GM23338 (cell line): ENCODE measurements at regions not wholly inside any gene's neighbourhood (a gene's known extent, or its start where the extent isn't known, plus 50 kb on each side); places are given as distances from the start of the nearest gene placed in this dataset.
"Not testable (repeated sequence)": the region's sequence is repeated elsewhere in the genome, so short reads cannot be mapped to it uniquely, and the experiment has no call there.

ENCODE experiments used
- ATAC-seq: fragments of 200-7000 bp; cut with Tn5 transposase; 3 replicates; pipeline ENCODE4 v1.9.1; 2020
- DNase-seq: peaks from one replicate; pipeline ENCODE4 v3.0.0-alpha.2; 2015; ENCODE audit warnings: low spot score
- H2AFZ ChIP-seq: fragments of 200-600 bp; sonication (generic); 2 replicates; pipeline ENCODE4 v1.8.0; 2016; ENCODE audit warnings: antibody characterized with exemption, mild to moderate bottlenecking, moderate library complexity
- H3F3A ChIP-seq: fragments of 200-600 bp; sonication (generic); replicated peaks from 2 replicates; pipeline ENCODE4 v1.8.0; 2017; ENCODE audit warnings: antibody characterized with exemption, mixed run types, low read depth
- H3K27ac ChIP-seq: fragments of 200-600 bp; sonication (generic); 2 replicates; pipeline ENCODE4 v1.6.1; 2016; ENCODE audit warnings: low read depth
- H3K27me3 ChIP-seq: fragments of 200-600 bp; sonication (generic); 2 replicates; pipeline ENCODE4 v1.8.0; 2016; ENCODE audit warnings: mild to moderate bottlenecking, mixed run types, moderate library complexity; ENCODE audit not compliant: insufficient read depth
- H3K36me3 ChIP-seq: fragments of 200-600 bp; sonication (generic); 2 replicates; pipeline ENCODE4 v1.8.0; 2016; ENCODE audit warnings: mild to moderate bottlenecking; ENCODE audit not compliant: insufficient read depth
- H3K4me1 ChIP-seq: fragments of 200-600 bp; sonication (generic); 2 replicates; pipeline ENCODE4 v1.8.0; 2016; ENCODE audit warnings: mild to moderate bottlenecking, moderate library complexity; ENCODE audit not compliant: insufficient read depth
- H3K4me2 ChIP-seq: fragments of 200-600 bp; sonication (generic); 2 replicates; pipeline ENCODE4 v1.7.1; 2017; ENCODE audit warnings: mixed run types
- H3K4me3 ChIP-seq: fragments of 200-600 bp; sonication (generic); 2 replicates; pipeline ENCODE4 v1.6.1; 2016; ENCODE audit warnings: mixed run types
- H3K79me2 ChIP-seq: fragments of 200-600 bp; sonication (generic); replicated peaks from 2 replicates; pipeline ENCODE4 v1.8.0; 2017; ENCODE audit warnings: mild to moderate bottlenecking; ENCODE audit not compliant: insufficient read depth
- H3K9me2 ChIP-seq: fragments of 200-600 bp; sonication (generic); 2 replicates; pipeline ENCODE4 v1.8.0; 2017; ENCODE audit not compliant: insufficient read depth
- H4K20me1 ChIP-seq: fragments of 200-600 bp; sonication (generic); replicated peaks from 2 replicates; pipeline ENCODE4 v1.8.0; 2017; ENCODE audit warnings: mild to moderate bottlenecking; ENCODE audit not compliant: insufficient read depth
- H3K27ac Mint-ChIP-seq: 2 replicates; pipeline ENCODE4 v1.8.0; 2020; ENCODE audit warnings: inconsistent platforms, mild to moderate bottlenecking, moderate library complexity, mixed read lengths
- H3K27me3 Mint-ChIP-seq: 3 replicates; pipeline ENCODE4 v1.8.0; 2022; ENCODE audit warnings: low read depth, mild to moderate bottlenecking, moderate library complexity, mixed read lengths, inconsistent platforms; ENCODE audit not compliant: insufficient read depth, poor library complexity
- H3K36me3 Mint-ChIP-seq: 3 replicates; pipeline ENCODE4 v1.8.0; 2021; ENCODE audit warnings: low read depth, mild to moderate bottlenecking, inconsistent platforms, moderate library complexity, mixed read lengths
- H3K4me1 Mint-ChIP-seq: 3 replicates; pipeline ENCODE4 v1.8.0; 2020; ENCODE audit warnings: mild to moderate bottlenecking, inconsistent platforms, mixed read lengths
- H3K4me3 Mint-ChIP-seq: 3 replicates; pipeline ENCODE4 v1.8.0; 2021; ENCODE audit warnings: moderate library complexity, mild to moderate bottlenecking, inconsistent platforms, mixed read lengths
- H3K9me3 Mint-ChIP-seq: 3 replicates; pipeline ENCODE4 v1.8.0; 2020; ENCODE audit warnings: moderate library complexity, mild to moderate bottlenecking, inconsistent platforms, mixed read lengths
- JUNB ChIP-seq: IDR thresholded peaks from one replicate; pipeline ENCODE4 v1.6.1; 2016; ENCODE audit warnings: antibody characterized with exemption; ENCODE audit not compliant: unreplicated experiment
- NANOG ChIP-seq: IDR thresholded peaks from 2 replicates; pipeline ENCODE4 v1.6.1; 2016; ENCODE audit warnings: antibody characterized with exemption, borderline replicate concordance
- REST ChIP-seq: IDR thresholded peaks from one replicate; pipeline ENCODE4 v1.6.1; 2018; ENCODE audit warnings: antibody characterized with exemption; ENCODE audit not compliant: unreplicated experiment
- ZNF331 ChIP-seq: fragments of 250-450 bp; sonication (Bioruptor Pico); IDR thresholded peaks from 2 replicates; pipeline ENCODE4 v1.5.0; 2020; ENCODE audit warnings: low read depth, mild to moderate bottlenecking, moderate library complexity
- TF ChIP-seq, protein P1 (sequence below), 2 experiments: fragments of 200-600 bp in 1 of 2; sonication (generic) in 1 of 2; conservative IDR thresholded peaks; 2 replicates each; pipeline versions ENCODE4 v1.5.1 to v1.6.1; 2016 to 2017; ENCODE audit warnings: antibody characterized with exemption in 2 of 2, low read depth in 2 of 2, mild to moderate bottlenecking in 2 of 2, moderate library complexity in 1 of 2

GRCh38 chrX:40878766-40879165 lies 143.4 kb upstream of the MED14 start:
- peak; percentile 76 for DNase-seq
- Mint-ChIP-seq H3K36me3 (peaks cover 3% of the 10 kb centered on the region; the same call in 1 of the 3 replicates), H3K4me1 (peaks cover 32% of the 10 kb centered on the region), H3K27me3 (no peaks in the 10 kb centered on the region), H3K4me3 (peak overlapping the region; percentile 47), H3K9me3 (peaks cover 2% of the 10 kb centered on the region; the same call in 2 of the 3 replicates), H3K27ac (peak overlapping the region; percentile 99)
- TF ChIP-seq NANOG = peak; percentile 95
- TF ChIP-seq ZNF331 (CRISPR knock-in tag) = no peak
- TF ChIP-seq, protein P1, sequence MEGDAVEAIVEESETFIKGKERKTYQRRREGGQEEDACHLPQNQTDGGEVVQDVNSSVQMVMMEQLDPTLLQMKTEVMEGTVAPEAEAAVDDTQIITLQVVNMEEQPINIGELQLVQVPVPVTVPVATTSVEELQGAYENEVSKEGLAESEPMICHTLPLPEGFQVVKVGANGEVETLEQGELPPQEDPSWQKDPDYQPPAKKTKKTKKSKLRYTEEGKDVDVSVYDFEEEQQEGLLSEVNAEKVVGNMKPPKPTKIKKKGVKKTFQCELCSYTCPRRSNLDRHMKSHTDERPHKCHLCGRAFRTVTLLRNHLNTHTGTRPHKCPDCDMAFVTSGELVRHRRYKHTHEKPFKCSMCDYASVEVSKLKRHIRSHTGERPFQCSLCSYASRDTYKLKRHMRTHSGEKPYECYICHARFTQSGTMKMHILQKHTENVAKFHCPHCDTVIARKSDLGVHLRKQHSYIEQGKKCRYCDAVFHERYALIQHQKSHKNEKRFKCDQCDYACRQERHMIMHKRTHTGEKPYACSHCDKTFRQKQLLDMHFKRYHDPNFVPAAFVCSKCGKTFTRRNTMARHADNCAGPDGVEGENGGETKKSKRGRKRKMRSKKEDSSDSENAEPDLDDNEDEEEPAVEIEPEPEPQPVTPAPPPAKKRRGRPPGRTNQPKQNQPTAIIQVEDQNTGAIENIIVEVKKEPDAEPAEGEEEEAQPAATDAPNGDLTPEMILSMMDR (conservative IDR thresholded peaks at IDR 0.05; ENCODE audit: low read depth in 2 of 2) = no peak
- TF ChIP-seq JUNB = no peak
- TF ChIP-seq REST = no peak
- Histone ChIP-seq H3K4me2 (no peak overlapping the region), H3K36me3 (no peaks in the 10 kb centered on the region), H3K4me1 (peaks cover 7% of the 10 kb centered on the region; the same call in 1 of the 2 replicates), H3K4me3 (no peak overlapping the region), H3F3A (no peaks in the 10 kb centered on the region), H3K9me2 (no peaks in the 10 kb centered on the region), H3K27ac (peak overlapping the region; percentile 96), H4K20me1 (no peaks in the 10 kb centered on the region), H3K27me3 (no peaks in the 10 kb centered on the region), H2AFZ (no peak overlapping the region), H3K79me2 (no peaks in the 10 kb centered on the region)
- ATAC-seq = peak; percentile 88

- H3K4me3 ChIP-seq, H3K79me2 ChIP-seq, H2AFZ ChIP-seq, H3K27me3 Mint-ChIP-seq, H3K36me3 ChIP-seq, H4K20me1 ChIP-seq, H3K4me1 ChIP-seq, DNase-seq, H3K9me3 Mint-ChIP-seq, H3K4me2 ChIP-seq, H3K27me3 ChIP-seq, H3F3A ChIP-seq, H3K9me2 ChIP-seq, H3K36me3 Mint-ChIP-seq: not testable (repeated sequence)
- Mint-ChIP-seq H3K27ac (peak overlapping the region; percentile 99), H3K4me1 (peaks cover 32% of the 10 kb centered on the region), H3K4me3 (peak overlapping the region; percentile 47)
- ATAC-seq = peak; percentile 21; the same call in 1 of the 3 replicates
- peak overlapping the region; percentile 96 for H3K27ac ChIP-seq
Observed at GRCh38 chrX:40879172-40879571, 143.8 kb upstream of the MED14 start.
